ENCODE measurements at regions not wholly inside any gene's neighbourhood (a gene's known extent, or its start where the extent isn't known, plus 50 kb on each side); places are given as distances from the start of the nearest gene placed in this dataset.
A peak's percentile ranks its signal among the peaks of the same experiment; 100 is the strongest.

GRCh38 chr1:106680216-106680615 lies 376.3 kb upstream of the PRMT6 start:
- no peak overlapping the region for H3K27ac Mint-ChIP-seq
- no peak overlapping the region for H3K9ac ChIP-seq

GRCh38 chr1:106680776-106681344 lies 375.6 kb upstream of the PRMT6 start:
- Mint-ChIP-seq H3K4me1 (no peaks in the 10 kb centered on the region), H3K36me3 (no peaks in the 10 kb centered on the region), H3K27me3 (ENCODE audit: insufficient read depth, low read depth) (peaks cover 3% of the 10 kb centered on the region), H3K9me3 (no peaks in the 10 kb centered on the region), H3K4me3 (no peak overlapping the region), H3K27ac (peak overlapping the region; percentile 36)
- no peaks in the 10 kb centered on the region for H3K27me3 ChIP-seq
- H3F3A ChIP-seq (ENCODE audit: low read depth) = no peaks in the 10 kb centered on the region
- H3K4me1 ChIP-seq = no peaks in the 10 kb centered on the region
- no peak overlapping the region for H3K9ac ChIP-seq
- H4K20me1 ChIP-seq (ENCODE audit: low read depth) = no peaks in the 10 kb centered on the region
- H3K4me3 ChIP-seq = no peak overlapping the region
- no peaks in the 10 kb centered on the region for H3K79me2 ChIP-seq (ENCODE audit: low read depth)
- no peak for TF ChIP-seq EZH2 (IDR thresholded peaks at IDR 0.05)
- no peak for TF ChIP-seq CTCF (IDR thresholded peaks at IDR 0.05)
- TF ChIP-seq EZH2phosphoT487 (IDR thresholded peaks at IDR 0.05) = no peak
- DNase-seq (ENCODE audit: low spot score) = no peak
- H3K9me3 ChIP-seq (ENCODE audit: low read depth) = no peaks in the 10 kb centered on the region
- no peaks in the 10 kb centered on the region for H3K36me3 ChIP-seq
- H2AFZ ChIP-seq (replicated peaks) = peak overlapping the region; percentile 56
- no peak overlapping the region for H3K27ac ChIP-seq
- H3K4me2 ChIP-seq = no peak overlapping the region

More at GRCh38 chr1:106680216-106680615, 376.3 kb upstream of the PRMT6 start:
- Histone ChIP-seq H3F3A (ENCODE audit: low read depth) (no peaks in the 10 kb centered on the region), H2AFZ (replicated peaks) (peak overlapping the region; percentile 56), H3K27ac (no peak overlapping the region), H4K20me1 (ENCODE audit: low read depth) (no peaks in the 10 kb centered on the region), H3K79me2 (ENCODE audit: low read depth) (no peaks in the 10 kb centered on the region), H3K9me3 (ENCODE audit: low read depth) (no peaks in the 10 kb centered on the region), H3K36me3 (no peaks in the 10 kb centered on the region), H3K27me3 (no peaks in the 10 kb centered on the region), H3K4me3 (no peak overlapping the region), H3K4me1 (no peaks in the 10 kb centered on the region), H3K4me2 (no peak overlapping the region)
- TF ChIP-seq EZH2 (IDR thresholded peaks at IDR 0.05) (no peak), CTCF (IDR thresholded peaks at IDR 0.05) (no peak), EZH2phosphoT487 (IDR thresholded peaks at IDR 0.05) (no peak)
- no peak for DNase-seq (ENCODE audit: low spot score)
- H3K27me3 Mint-ChIP-seq (ENCODE audit: insufficient read depth, low read depth) = peaks cover 3% of the 10 kb centered on the region
- H3K9me3 Mint-ChIP-seq = no peaks in the 10 kb centered on the region
- no peaks in the 10 kb centered on the region for H3K4me1 Mint-ChIP-seq
- no peaks in the 10 kb centered on the region for H3K36me3 Mint-ChIP-seq
- H3K4me3 Mint-ChIP-seq = no peak overlapping the region

- Histone ChIP-seq H3K27ac (no peak overlapping the region), H3F3A (ENCODE audit: low read depth) (no peaks in the 10 kb centered on the region), H3K9me3 (ENCODE audit: low read depth) (no peaks in the 10 kb centered on the region), H3K9ac (no peak overlapping the region), H3K36me3 (no peaks in the 10 kb centered on the region), H4K20me1 (ENCODE audit: low read depth) (no peaks in the 10 kb centered on the region), H3K27me3 (no peaks in the 10 kb centered on the region), H3K79me2 (ENCODE audit: low read depth) (no peaks in the 10 kb centered on the region), H3K4me2 (no peak overlapping the region), H2AFZ (replicated peaks) (no peak overlapping the region), H3K4me3 (no peak overlapping the region), H3K4me1 (no peaks in the 10 kb centered on the region)
- H3K27ac Mint-ChIP-seq = no peak overlapping the region
- H3K27me3 Mint-ChIP-seq (ENCODE audit: insufficient read depth, low read depth) = peaks cover 3% of the 10 kb centered on the region
- no peak overlapping the region for H3K4me3 Mint-ChIP-seq
- H3K36me3 Mint-ChIP-seq = no peaks in the 10 kb centered on the region
- no peak for TF ChIP-seq EZH2phosphoT487 (IDR thresholded peaks at IDR 0.05)
- no peak for TF ChIP-seq EZH2 (IDR thresholded peaks at IDR 0.05)
- no peak for TF ChIP-seq CTCF (IDR thresholded peaks at IDR 0.05)
- no peaks in the 10 kb centered on the region for H3K9me3 Mint-ChIP-seq
- no peak for DNase-seq (ENCODE audit: low spot score)
- no peaks in the 10 kb centered on the region for H3K4me1 Mint-ChIP-seq
These were observed 374.4 kb upstream of the PRMT6 start for GRCh38 chr1:106681939-106682522.
